IPS-20b (cell line): ENCODE measurements at regions not wholly inside any gene's neighbourhood (a gene's known extent, or its start where the extent isn't known, plus 50 kb on each side); places are given as distances from the start of the nearest gene placed in this dataset.
"Not testable (repeated sequence)": the region's sequence is repeated elsewhere in the genome, so short reads cannot be mapped to it uniquely, and the experiment has no call there.

Source experiments
- H3K27ac ChIP-seq: one replicate; pipeline ENCODE4 v1.5.1; 2013; ENCODE audit warnings: low read length
- H3K27me3 ChIP-seq: 2 replicates; pipeline ENCODE4 v1.6.1; 2013; ENCODE audit warnings: mild to moderate bottlenecking, low read length, inconsistent platforms; ENCODE audit not compliant: insufficient read depth
- H3K36me3 ChIP-seq: 2 replicates; pipeline ENCODE4 v1.6.1; 2013; ENCODE audit warnings: low read depth, mild to moderate bottlenecking, inconsistent platforms, low read length, moderate library complexity; ENCODE audit not compliant: insufficient read depth
- H3K4me1 ChIP-seq: 2 replicates; pipeline ENCODE4 v1.6.1; 2013; ENCODE audit warnings: mild to moderate bottlenecking, control low read depth, inconsistent platforms, low read length, moderate library complexity; ENCODE audit not compliant: insufficient read depth
- H3K4me3 ChIP-seq: 2 replicates; pipeline ENCODE4 v1.5.1; 2013; ENCODE audit warnings: mild to moderate bottlenecking, low read length, inconsistent platforms
- H3K9ac ChIP-seq: 2 replicates; pipeline ENCODE4 v1.6.1; 2013; ENCODE audit warnings: low read depth, mild to moderate bottlenecking, inconsistent platforms, low read length, moderate library complexity
- H3K9me3 ChIP-seq: 2 replicates; pipeline ENCODE4 v1.6.1; 2013; ENCODE audit warnings: mild to moderate bottlenecking, low read depth, low read length, inconsistent platforms; ENCODE audit not compliant: insufficient read depth

DNA sequence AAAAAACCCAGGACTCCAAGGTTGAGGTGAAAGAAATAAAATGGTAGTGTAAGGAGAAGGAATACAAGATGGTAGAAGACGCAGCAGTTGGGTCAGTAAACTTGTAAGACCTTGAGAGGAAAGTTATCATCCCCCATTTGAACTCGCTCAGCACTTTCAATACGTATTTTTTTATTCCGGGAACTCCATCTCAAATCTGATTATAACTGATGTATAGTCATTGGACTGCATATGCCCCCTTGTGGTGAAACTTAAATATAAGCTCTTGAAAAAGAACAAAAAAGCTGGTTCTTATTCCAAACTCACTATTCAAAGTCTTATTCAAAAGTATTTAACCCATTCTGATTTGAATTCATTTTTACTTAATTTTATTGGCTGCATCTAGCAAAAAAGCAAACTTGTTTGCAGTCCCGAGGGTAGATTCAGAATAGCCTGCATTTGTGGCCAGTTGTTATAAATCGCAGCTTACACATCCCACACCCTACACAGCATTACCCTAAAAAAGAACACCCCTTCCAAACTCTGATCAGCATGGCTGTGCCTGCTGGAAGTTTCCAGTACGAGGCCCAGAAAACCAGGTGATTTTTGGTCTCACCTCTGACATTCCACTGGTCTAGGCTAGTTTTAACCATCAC is 118.0 kb downstream of the ESM1 start:
- no peaks in the 10 kb centered on the region for H3K9me3 ChIP-seq
- H3K4me3 ChIP-seq = no peak overlapping the region
- no peaks in the 10 kb centered on the region for H3K27me3 ChIP-seq
- no peaks in the 10 kb centered on the region for H3K36me3 ChIP-seq
- no peak overlapping the region for H3K27ac ChIP-seq
- no peaks in the 10 kb centered on the region for H3K4me1 ChIP-seq
- no peak overlapping the region for H3K9ac ChIP-seq

DNA sequence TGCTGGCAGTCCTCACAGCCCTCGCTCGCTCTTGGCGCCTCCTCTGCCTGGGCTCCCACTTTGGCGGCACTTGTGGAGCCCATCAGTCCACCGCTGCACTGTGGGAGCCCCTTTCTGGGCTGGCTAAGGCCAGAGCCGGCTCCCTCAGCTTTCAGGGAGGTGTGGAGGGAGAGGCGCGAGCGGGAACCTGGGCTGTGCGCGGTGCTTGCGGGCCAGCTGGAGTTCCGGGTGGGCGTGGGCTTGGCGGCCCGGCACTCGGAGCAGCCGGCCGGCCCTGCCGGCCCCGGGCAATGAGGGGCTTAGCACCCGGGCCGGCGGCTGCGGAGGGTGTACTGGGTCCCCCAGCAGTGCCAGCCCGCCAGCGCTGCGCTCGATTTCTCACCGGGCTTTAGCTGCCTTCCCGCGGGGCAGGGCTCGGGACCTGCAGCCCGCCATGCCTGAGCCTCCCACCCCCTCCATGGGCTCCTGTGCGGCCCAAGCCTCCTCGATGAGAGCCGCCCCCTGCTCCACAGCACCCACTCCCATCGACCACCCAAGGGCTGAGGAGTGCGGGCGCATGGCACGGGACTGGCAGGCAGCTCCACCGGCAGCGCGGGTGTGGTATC is 120.4 kb downstream of the ESM1 start:
- H3K27me3 ChIP-seq, H3K9ac ChIP-seq, H3K9me3 ChIP-seq, H3K36me3 ChIP-seq, H3K4me3 ChIP-seq, H3K4me1 ChIP-seq, H3K27ac ChIP-seq: not testable (repeated sequence)

GRCh38 chr5:54862036-54862435 is 123.4 kb downstream of the ESM1 start:
- H3K4me3 ChIP-seq = no peak overlapping the region
- no peaks in the 10 kb centered on the region for H3K27me3 ChIP-seq
- no peaks in the 10 kb centered on the region for H3K36me3 ChIP-seq
- peaks cover 12% of the 10 kb centered on the region for H3K9me3 ChIP-seq
- no peaks in the 10 kb centered on the region for H3K4me1 ChIP-seq
- no peak overlapping the region for H3K9ac ChIP-seq
- no peak overlapping the region for H3K27ac ChIP-seq

DNA sequence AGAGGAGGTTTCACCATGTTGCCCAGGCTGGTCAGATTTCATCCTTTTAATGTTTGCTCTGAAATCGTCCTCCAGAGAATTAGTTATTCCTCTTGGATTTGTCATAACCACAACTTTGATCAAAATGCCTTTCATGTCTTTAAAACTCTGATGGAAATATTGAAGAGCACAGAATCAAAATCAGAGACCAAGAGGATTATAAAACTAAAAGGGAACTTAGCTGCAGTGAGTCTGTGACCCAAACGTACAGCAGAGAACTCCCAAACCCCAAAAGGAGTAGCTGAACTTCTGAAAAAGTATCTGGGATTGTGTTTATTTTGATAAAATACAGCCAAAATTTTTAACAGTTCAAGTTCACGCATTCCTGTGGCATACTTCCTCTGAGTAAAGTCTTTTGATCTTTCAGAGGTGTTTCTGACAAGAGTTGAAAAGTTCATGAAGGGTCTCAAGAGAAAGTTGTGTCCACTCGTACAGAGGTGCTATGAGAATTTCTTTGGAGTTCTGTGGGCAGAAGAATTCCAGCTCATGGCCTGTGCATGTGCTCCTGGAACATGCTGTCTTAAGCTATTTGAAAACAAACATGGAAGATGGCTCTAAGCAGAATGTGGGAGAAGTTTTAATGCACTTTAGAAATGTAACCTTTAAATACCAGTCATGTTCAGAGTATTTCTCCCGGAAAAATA is 124.0 kb downstream of the ESM1 start:
- no peak overlapping the region for H3K27ac ChIP-seq
- H3K9me3 ChIP-seq = peaks cover 12% of the 10 kb centered on the region
- no peak overlapping the region for H3K9ac ChIP-seq
- H3K27me3 ChIP-seq = no peaks in the 10 kb centered on the region
- no peaks in the 10 kb centered on the region for H3K36me3 ChIP-seq
- no peak overlapping the region for H3K4me3 ChIP-seq
- H3K4me1 ChIP-seq = no peaks in the 10 kb centered on the region

- peaks cover 12% of the 10 kb centered on the region for H3K9me3 ChIP-seq
- H3K9ac ChIP-seq = no peak overlapping the region
- no peak overlapping the region for H3K27ac ChIP-seq
- no peaks in the 10 kb centered on the region for H3K4me1 ChIP-seq
- no peaks in the 10 kb centered on the region for H3K36me3 ChIP-seq
- H3K27me3 ChIP-seq = no peaks in the 10 kb centered on the region
- H3K4me3 ChIP-seq = no peak overlapping the region
Observed at GRCh38 chr5:54860321-54860720, 125.1 kb downstream of the ESM1 start.

GRCh38 chr5:54859316-54859715 is 126.1 kb downstream of the ESM1 start:
- no peaks in the 10 kb centered on the region for H3K27me3 ChIP-seq
- H3K36me3 ChIP-seq = no peaks in the 10 kb centered on the region
- H3K4me3 ChIP-seq = no peak overlapping the region
- peaks cover 12% of the 10 kb centered on the region for H3K9me3 ChIP-seq
- no peak overlapping the region for H3K9ac ChIP-seq
- no peak overlapping the region for H3K27ac ChIP-seq
- no peaks in the 10 kb centered on the region for H3K4me1 ChIP-seq

DNA sequence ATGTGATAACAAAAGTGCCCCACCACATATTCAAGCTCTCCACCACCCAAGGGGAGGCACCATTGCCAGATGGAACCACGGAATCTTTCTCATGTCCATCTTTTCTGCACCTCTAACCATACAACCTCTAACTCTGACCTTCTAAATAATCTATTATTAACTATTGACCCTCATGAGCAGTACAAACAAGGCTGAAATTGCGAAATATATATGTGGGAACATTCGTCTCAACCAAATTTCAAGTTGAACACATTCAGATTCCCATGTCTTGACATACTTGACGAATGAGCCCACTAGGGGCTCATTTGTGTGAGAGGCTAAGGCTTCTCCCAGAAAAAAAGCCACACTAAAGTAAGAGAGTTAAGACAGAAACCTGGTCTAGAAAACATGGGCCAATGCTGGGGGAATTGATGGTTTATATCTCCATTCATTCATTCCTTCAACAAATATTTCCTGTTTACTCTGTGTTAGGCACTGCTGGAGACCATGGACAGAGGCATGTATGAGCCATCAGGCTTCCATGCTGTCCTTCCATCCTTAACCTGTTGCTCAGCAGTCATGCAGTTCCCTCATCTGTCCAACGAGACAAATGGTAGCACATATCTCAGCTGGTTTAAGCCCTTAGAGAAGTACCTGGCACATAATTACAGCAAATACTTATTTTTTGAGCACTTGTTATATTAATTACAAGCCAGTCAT is 130.4 kb downstream of the ESM1 start:
- Histone ChIP-seq H3K9me3 (peaks cover 12% of the 10 kb centered on the region), H3K27me3 (no peaks in the 10 kb centered on the region), H3K4me1 (no peaks in the 10 kb centered on the region), H3K27ac (no peak overlapping the region), H3K9ac (no peak overlapping the region), H3K4me3 (no peak overlapping the region), H3K36me3 (no peaks in the 10 kb centered on the region)

- Histone ChIP-seq H3K27ac (no peak overlapping the region), H3K4me3 (no peak overlapping the region), H3K36me3 (no peaks in the 10 kb centered on the region), H3K27me3 (no peaks in the 10 kb centered on the region), H3K4me1 (no peaks in the 10 kb centered on the region), H3K9me3 (no peaks in the 10 kb centered on the region), H3K9ac (no peak overlapping the region)
Observed at GRCh38 chr5:54852007-54852406, 133.4 kb downstream of the ESM1 start.

GRCh38 chr5:54851449-54851848 is 133.9 kb downstream of the ESM1 start:
- H3K36me3 ChIP-seq = no peaks in the 10 kb centered on the region
- no peak overlapping the region for H3K27ac ChIP-seq
- H3K27me3 ChIP-seq = no peaks in the 10 kb centered on the region
- no peaks in the 10 kb centered on the region for H3K9me3 ChIP-seq
- no peak overlapping the region for H3K9ac ChIP-seq
- no peaks in the 10 kb centered on the region for H3K4me1 ChIP-seq
- no peak overlapping the region for H3K4me3 ChIP-seq

DNA sequence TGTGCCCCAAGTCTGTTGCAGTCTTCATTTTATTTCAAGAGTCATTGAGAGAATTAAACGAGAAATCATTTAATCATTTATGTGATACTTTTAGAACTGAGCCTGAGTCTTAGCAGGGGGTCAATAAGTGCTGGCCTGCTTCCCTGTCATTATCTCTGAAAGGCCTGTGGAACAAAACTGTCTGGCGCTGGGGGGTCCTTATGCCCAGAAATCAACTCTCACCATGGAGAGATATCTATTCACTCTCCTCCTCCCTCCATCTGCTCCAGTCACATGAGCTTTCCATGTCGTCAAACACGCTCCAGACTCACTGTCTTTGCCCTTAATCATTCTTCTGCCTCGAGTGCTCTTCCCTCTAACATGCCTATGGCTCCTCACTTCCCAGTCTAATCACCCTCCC is 136.8 kb downstream of the ESM1 start:
- no peak overlapping the region for H3K4me3 ChIP-seq
- no peak overlapping the region for H3K27ac ChIP-seq
- H3K27me3 ChIP-seq = no peaks in the 10 kb centered on the region
- H3K9ac ChIP-seq = no peak overlapping the region
- no peaks in the 10 kb centered on the region for H3K9me3 ChIP-seq
- no peaks in the 10 kb centered on the region for H3K36me3 ChIP-seq
- no peaks in the 10 kb centered on the region for H3K4me1 ChIP-seq

- Histone ChIP-seq H3K4me3 (no peak overlapping the region), H3K36me3 (no peaks in the 10 kb centered on the region), H3K27me3 (no peaks in the 10 kb centered on the region)
Observed at GRCh38 chr5:54845567-54845941, 139.8 kb downstream of the ESM1 start.

More at GRCh38 chr5:54845567-54845941, 139.8 kb downstream of the ESM1 start:
- Histone ChIP-seq H3K9me3 (no peaks in the 10 kb centered on the region), H3K27ac (no peak overlapping the region), H3K4me1 (no peaks in the 10 kb centered on the region), H3K9ac (no peak overlapping the region)
